H1 (cell line): ENCODE measurements at regions not wholly inside any gene's neighbourhood (a gene's known extent, or its start where the extent isn't known, plus 50 kb on each side); places are given as distances from the start of the nearest gene placed in this dataset.

ENCODE experiments used
- CTCF ChIA-PET: fragments of 300-600 bp; sonication (Branson Sonifier 250); formaldehyde crosslinking; loops from one replicate; lab custom pipeline; 2021; ENCODE audit not compliant: partially characterized antibody; lab: Charles Lee
- POLR2A ChIA-PET: fragments of 300-600 bp; sonication (Branson Sonifier 250); formaldehyde crosslinking; loops from one replicate; lab custom pipeline; 2021; ENCODE audit warnings: inconsistent platforms; ENCODE audit not compliant: partially characterized antibody; lab: Charles Lee
- DNase-seq, 2 experiments: peaks; one replicate each; pipeline versions ENCODE4 v3.0.0 to v3.0.0-alpha.2; 2010 to 2022; ENCODE audit warnings: low spot score in 2 of 2, low read depth in 1 of 2, mixed read lengths in 1 of 2
- FAIRE-seq: peaks from 2 replicates; lab custom pipeline; 2011; peaks lifted over from hg19 to GRCh38; lab: Jason Lieb, UNC
- H2AFZ ChIP-seq: 2 replicates; pipeline ENCODE4 v1.8.1; 2012; ENCODE audit warnings: low read length, inconsistent platforms
- H2AK5ac ChIP-seq: 2 replicates; pipeline ENCODE4 v1.6.1; 2013; ENCODE audit warnings: low read depth, low read length
- H2BK120ac ChIP-seq: replicated peaks from 2 replicates; pipeline ENCODE3; 2013; ENCODE audit warnings: low read depth, low read length, inconsistent platforms
- H2BK12ac ChIP-seq: 2 replicates; pipeline ENCODE4 v1.6.1; 2013; ENCODE audit warnings: low read depth, low read length
- H2BK15ac ChIP-seq: 2 replicates; pipeline ENCODE4 v1.6.1; 2013; ENCODE audit warnings: low read length
- H2BK20ac ChIP-seq: 2 replicates; pipeline ENCODE4 v1.6.1; 2013; ENCODE audit warnings: low read length
- H2BK5ac ChIP-seq: 2 replicates; pipeline ENCODE4 v1.6.1; 2013; ENCODE audit warnings: low read depth, low read length
- H3K14ac ChIP-seq: 2 replicates; pipeline ENCODE4 v1.6.1; 2013; ENCODE audit warnings: inconsistent platforms; ENCODE audit not compliant: insufficient read length
- H3K18ac ChIP-seq: 2 replicates; pipeline ENCODE4 v1.6.1; 2013; ENCODE audit warnings: low read length; ENCODE audit errors: extremely low read depth
- H3K23ac ChIP-seq: 2 replicates; pipeline ENCODE4 v1.6.1; 2013; ENCODE audit warnings: inconsistent platforms; ENCODE audit not compliant: insufficient read length
- H3K23me2 ChIP-seq: 2 replicates; pipeline ENCODE4 v1.6.1; 2013; ENCODE audit warnings: low read depth, low read length
- H3K27ac ChIP-seq: 2 replicates; pipeline ENCODE4 v1.6.1; 2011; ENCODE audit warnings: low read depth, low read length, inconsistent platforms
- H3K27me3 ChIP-seq, 4 experiments: replicated peaks in 1 of 4; 1 replicate in 1 of 4; 2 replicates in 3 of 4; pipeline versions ENCODE4 v1.6.1 to v1.8.1; 2011 to 2013; ENCODE audit warnings: low read length in 3 of 4, mild to moderate bottlenecking in 3 of 4, inconsistent platforms in 2 of 4, mixed read lengths in 2 of 4, moderate library complexity in 1 of 4; ENCODE audit not compliant: control insufficient read depth in 3 of 4, insufficient read depth in 3 of 4; ENCODE audit errors: extremely low read depth in 1 of 4
- H3K36me3 ChIP-seq, 4 experiments: 2 replicates each; pipeline versions ENCODE4 v1.6.1 to v1.8.1; 2011 to 2013; ENCODE audit warnings: mild to moderate bottlenecking in 4 of 4, low read length in 3 of 4, moderate library complexity in 2 of 4, control low read depth in 1 of 4, inconsistent platforms in 1 of 4; ENCODE audit not compliant: insufficient read depth in 4 of 4, control insufficient read depth in 2 of 4
- H3K4ac ChIP-seq: replicated peaks from 2 replicates; pipeline ENCODE3; 2013; ENCODE audit warnings: low read length, low read depth, mixed read lengths, inconsistent platforms; ENCODE audit not compliant: insufficient read length
- H3K4me1 ChIP-seq, 4 experiments: replicated peaks in 1 of 4; 1 replicate in 1 of 4; 2 replicates in 3 of 4; pipeline versions ENCODE4 v1.6.1 to v1.8.1; 2011 to 2013; ENCODE audit warnings: low read length in 3 of 4, inconsistent platforms in 2 of 4, mixed read lengths in 1 of 4; ENCODE audit not compliant: insufficient read depth in 4 of 4, control insufficient read depth in 3 of 4
- H3K4me2 ChIP-seq, 2 experiments: 2 replicates each; pipeline versions ENCODE4 v1.6.1 to v1.8.1; 2011 to 2013; ENCODE audit warnings: low read depth in 2 of 2, low read length in 2 of 2, control low read depth in 1 of 2, inconsistent platforms in 1 of 2, mild to moderate bottlenecking in 1 of 2; ENCODE audit not compliant: insufficient read depth in 1 of 2
- H3K4me3 ChIP-seq, 4 experiments: fragments of 200-600, 300-600 bp in 1 of 4; sonication (generic), shearing (Covaris generic), sonication (Bioruptor Twin) in 1 of 4; 2 replicates each; pipeline versions ENCODE4 v1.5.1 to v1.8.1; 2011 to 2016; ENCODE audit warnings: low read length in 4 of 4, low read depth in 3 of 4, control low read depth in 2 of 4, inconsistent platforms in 2 of 4, mild to moderate bottlenecking in 2 of 4, mixed read lengths in 1 of 4, moderate library complexity in 1 of 4; ENCODE audit not compliant: insufficient read depth in 2 of 4; ENCODE audit errors: extremely low read depth in 1 of 4
- H3K56ac ChIP-seq: replicated peaks from 2 replicates; pipeline ENCODE3; 2013; ENCODE audit warnings: low read depth, mild to moderate bottlenecking, mixed read lengths, low read length, inconsistent platforms; ENCODE audit not compliant: insufficient read length
- H3K79me1 ChIP-seq: 2 replicates; pipeline ENCODE4 v1.6.1; 2013; ENCODE audit warnings: low read depth, low read length, control low read depth
- H3K79me2 ChIP-seq, 2 experiments: 2 replicates each; pipeline versions ENCODE4 v1.6.1 to v1.8.1; 2012 to 2013; ENCODE audit warnings: low read length in 2 of 2, mild to moderate bottlenecking in 2 of 2, inconsistent platforms in 1 of 2; ENCODE audit not compliant: insufficient read depth in 2 of 2, control insufficient read depth in 1 of 2
- H3K9ac ChIP-seq, 4 experiments: replicated peaks in 1 of 4; 1 replicate in 1 of 4; 2 replicates in 3 of 4; pipeline versions ENCODE4 v1.6.1 to v1.8.1; 2011 to 2013; ENCODE audit warnings: low read depth in 3 of 4, low read length in 3 of 4, control low read depth in 2 of 4, mild to moderate bottlenecking in 2 of 4, moderate library complexity in 2 of 4, inconsistent platforms in 1 of 4; ENCODE audit errors: extremely low read depth in 1 of 4
- H3K9me3 ChIP-seq, 2 experiments: 2 replicates each; pipeline versions ENCODE4 v1.6.1 to v1.8.1; 2012 to 2013; ENCODE audit warnings: mild to moderate bottlenecking in 2 of 2, moderate library complexity in 2 of 2, control low read depth in 1 of 2, inconsistent platforms in 1 of 2, low read depth in 1 of 2, low read length in 1 of 2, mixed read lengths in 1 of 2; ENCODE audit not compliant: insufficient read depth in 2 of 2
- H4K20me1 ChIP-seq, 2 experiments: replicated peaks in 1 of 2; 2 replicates each; pipeline versions ENCODE3 to v1.8.1; 2011 to 2013; ENCODE audit warnings: inconsistent platforms in 2 of 2, low read length in 2 of 2, mild to moderate bottlenecking in 1 of 2; ENCODE audit not compliant: insufficient read depth in 2 of 2, control insufficient read depth in 1 of 2
- H4K5ac ChIP-seq: 2 replicates; pipeline ENCODE4 v1.6.1; 2013; ENCODE audit warnings: low read length, low read depth, mixed read lengths, inconsistent platforms; ENCODE audit not compliant: insufficient read length
- H4K8ac ChIP-seq: 2 replicates; pipeline ENCODE4 v1.8.0; 2013; ENCODE audit warnings: mild to moderate bottlenecking, moderate library complexity, low read length, inconsistent platforms; ENCODE audit not compliant: insufficient read depth; ENCODE audit errors: extremely low read depth
- H4K91ac ChIP-seq: replicated peaks from 2 replicates; pipeline ENCODE3; 2013; ENCODE audit warnings: low read length, mixed read lengths, inconsistent platforms; ENCODE audit not compliant: insufficient read length
- ASH2L ChIP-seq: fragments of 200-600, 300-600 bp; sonication (generic); IDR thresholded peaks from one replicate; pipeline ENCODE4 v1.7.1; 2017; ENCODE audit warnings: low read length
- CBX8 ChIP-seq: fragments of 300-800, 300-1000 bp; sonication (generic); IDR thresholded peaks from 2 replicates; pipeline ENCODE4 v1.7.1; 2016; ENCODE audit warnings: low read depth, low read length, borderline replicate concordance
- CREB1 ChIP-seq: IDR thresholded peaks from 2 replicates; pipeline ENCODE4 v1.6.1; 2012; ENCODE audit warnings: inconsistent platforms
- CTBP2 ChIP-seq: IDR thresholded peaks from 2 replicates; pipeline ENCODE4 v1.7.0; 2011; ENCODE audit warnings: borderline replicate concordance, mild to moderate bottlenecking, moderate library complexity, mixed read lengths, low read length; ENCODE audit not compliant: insufficient read depth, insufficient read length
- FOSL1 ChIP-seq: IDR thresholded peaks from 2 replicates; pipeline ENCODE4 v1.6.1; 2011; ENCODE audit warnings: mild to moderate bottlenecking, low read depth, low read length, moderate library complexity; ENCODE audit not compliant: insufficient read depth
- NANOG ChIP-seq: IDR thresholded peaks from 2 replicates; pipeline ENCODE4 v1.6.1; 2011; ENCODE audit warnings: low read length, low read depth, mild to moderate bottlenecking, inconsistent platforms; ENCODE audit not compliant: insufficient read depth, poor library complexity, severe bottlenecking
- SIN3A ChIP-seq, 2 experiments: IDR thresholded peaks in 1 of 2; conservative IDR thresholded peaks in 1 of 2; 2 replicates each; pipeline ENCODE4 v1.6.1; 2011 to 2012; ENCODE audit warnings: low read length in 2 of 2, improper control_type of control experiment in 1 of 2, low read depth in 1 of 2, mild to moderate bottlenecking in 1 of 2
- SIRT6 ChIP-seq: IDR thresholded peaks from one replicate; pipeline ENCODE4 v1.7.1; 2012; ENCODE audit warnings: low read length, inconsistent platforms
- USF2 ChIP-seq: IDR thresholded peaks from 2 replicates; pipeline ENCODE4 v1.6.1; 2011; ENCODE audit warnings: low read length, improper control_type of control experiment
- WGBS, 2 experiments: shearing (Covaris generic) in 1 of 2; methylation state at CpG; one replicate each; pipeline versions ENCODE4 v1.1.6 to v1.1.7; 2013 to 2015; ENCODE audit warnings: low lambda C conversion rate in 2 of 2, mixed read lengths in 2 of 2, inconsistent platforms in 1 of 2, low coverage in 1 of 2, missing lambda C conversion rate in 1 of 2; ENCODE audit not compliant: insufficient replicate concordance in 2 of 2, insufficient coverage in 1 of 2, insufficient read length in 1 of 2; ENCODE audit errors: extremely low coverage in 1 of 2, missing lambda C conversion rate in 1 of 2; 5-methylcytosine and 5-hydroxymethylcytosine counted together

- DNase-seq (no peak), FAIRE-seq (no peak)
- Histone ChIP-seq H3K27ac (no peak overlapping the region), H3K4me2 (no peak overlapping the region), H3K4me3 (no peak overlapping the region), H3K9ac (no peak overlapping the region), H2BK15ac (no peak overlapping the region), H3K18ac (no peak overlapping the region), H3K79me1 (no peaks in the 10 kb centered on the region), H2BK5ac (no peak overlapping the region), H2AFZ (no peak overlapping the region), H3K4ac (no peak overlapping the region), H3K14ac (no peak overlapping the region), H2BK12ac (no peak overlapping the region), H3K27me3 (no peaks in the 10 kb centered on the region), H2BK120ac (no peak overlapping the region), H3K4me1 (peaks cover 0 to 3% (median 0%) of the 10 kb centered on the region in 4 experiments; a peak in 2 of 7 replicates), H3K9me3 (peaks cover 5 to 14% of the 10 kb centered on the region in 2 experiments; a peak in 2 of 4 replicates), H2BK20ac (no peak overlapping the region), H2AK5ac (no peak overlapping the region), H3K56ac (no peak overlapping the region), H4K5ac (no peak overlapping the region), H3K79me2 (no peaks in the 10 kb centered on the region), H4K91ac (no peak overlapping the region), H4K20me1 (no peaks in the 10 kb centered on the region), H3K36me3 (no peaks in the 10 kb centered on the region), H3K23ac (no peak overlapping the region), H4K8ac (no peak overlapping the region), H3K23me2 (no peaks in the 10 kb centered on the region)
- WGBS, 2 experiments = 91% methylated on average over 4 of the region's 4 CpGs; no CpG with 5 or more reads in 1 of the 2 experiments
- TF ChIP-seq CTBP2 = no peak
- no peak for TF ChIP-seq SIRT6
- TF ChIP-seq CBX8 = no peak
- TF ChIP-seq FOSL1 = no peak
- TF ChIP-seq CREB1 = no peak
- no peak for TF ChIP-seq SIN3A (conservative IDR thresholded peaks at IDR 0.05 in 1 of 2, IDR thresholded peaks at IDR 0.05 in 1 of 2; ENCODE audit: low read depth in 1 of 2, low read length in 2 of 2)
- no peak for TF ChIP-seq ASH2L
- TF ChIP-seq USF2 = no peak
- no peak for TF ChIP-seq NANOG
- POLR2A ChIA-PET = no interaction called here
- CTCF ChIA-PET = interaction anchor here (0.9 to 2.7 kb wide), 2 partner anchors 10 to 18 kb away, joined by 4 to 12 read pairs; no protein-coding TSS in a partner anchor
Observed at GRCh38 chr10:4141471-4141870, 356.5 kb upstream of the KLF6 start.
